ENCODE measurements at regions not wholly inside any gene's neighbourhood (a gene's known extent, or its start where the extent isn't known, plus 50 kb on each side); places are given as distances from the start of the nearest gene placed in this dataset.
"Not testable (repeated sequence)": the region's sequence is repeated elsewhere in the genome, so short reads cannot be mapped to it uniquely, and the experiment has no call there.

DNA sequence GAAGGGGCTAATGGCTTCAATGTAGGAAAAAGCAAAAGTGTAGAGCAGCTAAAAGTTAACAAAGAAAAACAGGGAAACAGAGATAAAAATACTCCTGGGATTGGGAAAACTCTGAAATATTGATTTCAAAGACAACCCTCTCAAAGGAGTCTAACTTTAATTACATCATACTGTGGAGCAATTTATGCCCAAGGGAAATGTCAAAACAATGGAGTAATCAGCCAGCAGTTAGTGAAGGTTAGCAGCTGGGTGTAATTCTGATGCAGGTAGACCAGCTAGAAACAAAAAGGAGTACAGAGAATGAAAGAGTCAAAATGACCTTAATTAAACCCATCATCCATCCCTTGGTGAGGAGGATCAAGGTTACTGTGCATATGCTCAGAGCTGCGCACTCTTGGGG, 169.0 kb downstream of the ADAM29 start:
- TF ChIP-seq, protein P1, sequence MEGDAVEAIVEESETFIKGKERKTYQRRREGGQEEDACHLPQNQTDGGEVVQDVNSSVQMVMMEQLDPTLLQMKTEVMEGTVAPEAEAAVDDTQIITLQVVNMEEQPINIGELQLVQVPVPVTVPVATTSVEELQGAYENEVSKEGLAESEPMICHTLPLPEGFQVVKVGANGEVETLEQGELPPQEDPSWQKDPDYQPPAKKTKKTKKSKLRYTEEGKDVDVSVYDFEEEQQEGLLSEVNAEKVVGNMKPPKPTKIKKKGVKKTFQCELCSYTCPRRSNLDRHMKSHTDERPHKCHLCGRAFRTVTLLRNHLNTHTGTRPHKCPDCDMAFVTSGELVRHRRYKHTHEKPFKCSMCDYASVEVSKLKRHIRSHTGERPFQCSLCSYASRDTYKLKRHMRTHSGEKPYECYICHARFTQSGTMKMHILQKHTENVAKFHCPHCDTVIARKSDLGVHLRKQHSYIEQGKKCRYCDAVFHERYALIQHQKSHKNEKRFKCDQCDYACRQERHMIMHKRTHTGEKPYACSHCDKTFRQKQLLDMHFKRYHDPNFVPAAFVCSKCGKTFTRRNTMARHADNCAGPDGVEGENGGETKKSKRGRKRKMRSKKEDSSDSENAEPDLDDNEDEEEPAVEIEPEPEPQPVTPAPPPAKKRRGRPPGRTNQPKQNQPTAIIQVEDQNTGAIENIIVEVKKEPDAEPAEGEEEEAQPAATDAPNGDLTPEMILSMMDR (IDR thresholded peaks at IDR 0.05; ENCODE audit: low read depth, low read length) = no peak
- DNase-seq (ENCODE audit: extremely low read depth, low read depth) = no peak

DNA sequence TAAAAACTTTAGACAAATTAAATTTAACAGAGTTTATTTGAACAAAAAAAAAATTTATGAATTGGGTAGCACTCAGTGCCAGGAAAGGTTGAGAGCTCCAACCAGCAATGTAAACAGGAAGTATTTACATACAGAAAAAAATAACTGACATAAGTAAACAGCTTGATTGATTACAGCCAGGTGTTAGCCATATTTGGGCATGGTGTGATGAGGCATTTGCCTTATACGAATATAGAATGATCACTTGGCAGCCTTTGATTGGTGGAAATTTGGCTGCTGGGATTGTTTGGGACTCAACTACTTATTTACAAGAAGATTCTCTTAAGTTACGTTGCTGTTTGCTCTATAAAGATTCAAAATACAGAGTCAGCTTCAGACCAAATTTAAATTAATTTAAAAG, 172.0 kb downstream of the ADAM29 start:
- no peak for DNase-seq (ENCODE audit: extremely low read depth, low read depth)
- TF ChIP-seq, protein P1 (IDR thresholded peaks at IDR 0.05; ENCODE audit: low read depth, low read length) = no peak

DNA sequence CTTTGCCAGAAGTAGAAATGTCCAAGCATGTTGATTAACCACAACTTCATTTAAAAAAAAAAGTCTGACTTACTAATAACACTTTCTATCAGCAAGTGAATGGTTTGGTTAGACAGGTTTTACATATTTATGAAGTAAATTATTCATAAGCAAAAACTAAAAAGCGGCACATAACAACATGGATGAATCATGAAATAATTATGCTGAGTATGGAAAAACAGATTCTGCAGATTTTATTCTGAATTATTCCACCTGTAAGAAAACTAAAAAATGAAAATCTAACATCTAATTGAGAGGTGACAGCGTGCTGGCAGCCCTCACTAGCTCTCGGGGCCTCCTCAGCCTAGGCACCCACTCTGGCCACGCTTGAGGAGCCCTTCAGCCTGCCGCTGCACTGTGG, 173.5 kb downstream of the ADAM29 start:
- no peak for DNase-seq (ENCODE audit: extremely low read depth, low read depth)
- TF ChIP-seq, protein P1 (IDR thresholded peaks at IDR 0.05; ENCODE audit: low read depth, low read length) = no peak

DNA sequence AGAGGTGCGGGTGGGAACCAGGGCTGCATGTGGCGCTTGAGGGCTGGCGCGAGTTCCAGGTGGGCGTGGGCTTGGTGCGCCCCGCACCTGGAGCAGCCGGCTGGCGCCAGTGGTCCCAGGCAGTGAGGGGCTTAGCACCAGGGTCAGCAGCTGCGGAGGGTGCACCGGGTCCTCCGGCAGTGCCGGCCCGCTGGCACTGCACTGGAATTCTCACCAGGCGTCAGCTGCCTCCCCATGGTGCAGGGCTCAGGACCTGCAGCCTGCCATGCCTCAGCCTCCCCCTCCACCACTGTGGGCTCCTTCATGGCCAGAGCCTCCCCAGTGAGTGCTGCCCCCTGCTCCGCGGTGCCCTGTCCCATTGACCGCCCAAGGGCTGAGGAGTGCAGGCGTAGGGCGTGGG, 174.0 kb downstream of the ADAM29 start:
- TF ChIP-seq, protein P1 (IDR thresholded peaks at IDR 0.05; ENCODE audit: low read depth, low read length) = no peak
- no peak for DNase-seq (ENCODE audit: extremely low read depth, low read depth)

DNA sequence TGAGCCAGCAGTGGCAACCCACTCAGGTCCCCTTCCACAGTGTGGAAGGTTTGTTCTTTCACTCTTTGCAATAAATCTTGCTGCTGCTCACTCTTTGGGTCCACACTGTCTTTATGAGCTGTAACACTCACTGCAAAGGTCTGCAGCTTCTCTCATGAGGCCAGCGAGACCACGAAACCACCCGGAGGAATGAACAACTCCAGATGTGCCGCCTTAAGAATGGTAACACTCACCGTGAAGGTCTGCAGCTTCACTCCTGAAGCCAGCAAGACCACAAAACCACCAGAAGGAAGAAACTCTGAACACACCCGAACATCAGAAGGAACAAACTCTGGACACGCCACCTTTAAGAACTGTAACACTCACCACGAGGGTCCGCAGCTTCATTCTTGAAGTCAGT, 174.9 kb downstream of the ADAM29 start:
- not testable (repeated sequence) for DNase-seq (ENCODE audit: extremely low read depth, low read depth)

DNA sequence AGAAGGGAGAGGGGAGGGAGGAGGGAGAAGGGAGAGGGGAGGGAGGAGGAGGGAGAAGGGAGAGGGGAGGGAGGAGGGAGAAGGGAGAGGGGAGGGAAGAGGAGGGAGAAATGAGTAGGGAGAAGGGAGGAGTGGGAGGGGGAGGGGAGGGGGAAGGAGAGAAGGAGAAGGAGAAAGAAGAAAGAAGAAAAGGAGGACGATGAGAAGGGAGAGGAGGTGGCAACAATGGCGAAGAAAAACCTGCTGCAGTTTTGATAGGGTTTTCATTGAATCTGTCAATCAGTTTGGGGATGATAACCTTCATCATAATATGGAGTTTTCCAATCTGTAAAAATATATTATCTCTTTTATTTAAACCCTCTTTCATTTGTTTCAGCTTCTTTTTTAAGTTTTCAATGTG, 185.2 kb downstream of the ADAM29 start:
- no peak for DNase-seq (ENCODE audit: extremely low read depth, low read depth)
- TF ChIP-seq, protein P1 (IDR thresholded peaks at IDR 0.05; ENCODE audit: low read depth, low read length) = no peak

DNA sequence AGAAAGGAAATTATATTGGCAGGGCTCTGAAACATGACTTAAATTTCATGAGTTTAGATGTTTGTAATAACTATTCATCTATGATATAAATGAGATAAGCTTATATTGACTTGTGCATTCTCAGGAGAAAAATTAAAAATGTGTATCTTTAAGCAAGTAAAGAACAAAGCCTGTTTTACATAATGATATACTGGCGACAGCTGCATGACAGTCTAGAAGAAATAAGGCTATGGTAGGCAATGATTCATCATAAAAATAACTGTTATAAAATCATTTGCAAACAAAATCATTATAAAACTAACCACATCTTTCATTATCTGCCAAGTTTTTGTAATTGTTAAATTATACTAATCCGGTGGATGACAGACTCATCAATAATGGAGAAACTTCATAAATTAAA, 188.1 kb downstream of the ADAM29 start:
- TF ChIP-seq, protein P1 (IDR thresholded peaks at IDR 0.05; ENCODE audit: low read depth, low read length) = no peak
- DNase-seq (ENCODE audit: extremely low read depth, low read depth) = no peak

DNA sequence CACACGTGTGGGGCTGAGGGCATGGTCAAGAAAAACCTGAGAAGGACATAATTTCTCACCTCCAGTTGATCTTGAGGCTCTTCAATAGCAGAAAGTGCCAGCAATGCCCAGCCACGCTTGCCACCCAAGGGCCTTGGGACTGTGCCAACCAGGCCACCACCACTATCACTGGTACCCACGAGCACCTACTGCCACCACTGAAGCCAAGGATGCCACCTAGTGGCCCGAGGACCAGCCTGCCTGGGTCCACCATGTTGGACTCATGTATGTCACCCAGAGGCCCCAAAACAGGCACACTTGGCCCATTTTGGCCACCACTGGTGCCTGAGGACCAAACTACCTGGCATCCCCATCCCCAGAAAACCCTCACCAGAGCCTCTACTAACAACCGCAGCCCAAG, 191.8 kb downstream of the ADAM29 start:
- no peak for DNase-seq (ENCODE audit: extremely low read depth, low read depth)

More for the DNA sequence above, 191.8 kb downstream of the ADAM29 start:
- TF ChIP-seq, protein P1 (IDR thresholded peaks at IDR 0.05; ENCODE audit: low read depth, low read length) = no peak

Measured in AG09319 (cell line).